ENCODE measurements at regions not wholly inside any gene's neighbourhood (a gene's known extent, or its start where the extent isn't known, plus 50 kb on each side); places are given as distances from the start of the nearest gene placed in this dataset.

DNA sequence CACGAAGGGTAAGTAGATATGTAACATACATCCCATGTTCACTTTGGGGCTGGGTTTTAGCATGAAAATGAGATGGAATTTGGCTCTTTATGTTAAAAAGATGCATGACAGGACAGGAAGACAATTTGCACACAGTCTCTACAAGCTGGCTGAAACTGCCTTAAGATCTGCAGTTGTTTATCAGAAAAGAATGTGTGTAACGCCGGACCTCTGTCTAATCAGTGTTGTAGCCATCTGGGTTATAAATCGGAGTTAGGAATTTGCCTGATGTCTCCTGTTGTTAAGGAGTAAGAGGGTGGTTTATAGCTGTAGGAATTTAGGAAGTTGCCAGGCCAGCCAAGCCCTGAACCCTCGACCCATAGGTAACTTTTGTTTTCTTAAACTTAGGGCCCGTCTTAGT, 562.9 kb upstream of the FAT1 start:
- H4K20me1 ChIP-seq (ENCODE audit: insufficient read depth, low read length), result no peaks in the 10 kb centered on the region
- no peak overlapping the region for H3K4me3 ChIP-seq (ENCODE audit: insufficient read depth, low read depth, low read length)
- H3K4me1 ChIP-seq (ENCODE audit: control insufficient read depth, insufficient read depth, low read length), result peaks cover 10% of the 10 kb centered on the region
- H3K9me1 ChIP-seq (ENCODE audit: insufficient read depth, low read length), result peaks cover 8% of the 10 kb centered on the region; the same call in 1 of the 2 replicates
- peak overlapping the region; percentile 89 for H2BK15ac ChIP-seq (ENCODE audit: low read depth, low read length)
- no CpG with 5 or more reads among the region's 6 CpGs for WGBS, 2 experiments (ENCODE audit: extremely low coverage in 2 of 2, insufficient read length in 1 of 2)
- TF ChIP-seq CTCF (conservative IDR thresholded peaks at IDR 0.05; ENCODE audit: low read depth, low read length) (no peak), NFE2L2 (IDR thresholded peaks at IDR 0.05; ENCODE audit: low read depth, low read length) (no peak), BHLHE40 (IDR thresholded peaks at IDR 0.05; ENCODE audit: low read depth, low read length) (no peak)
- TF ChIP-seq, protein P1, sequence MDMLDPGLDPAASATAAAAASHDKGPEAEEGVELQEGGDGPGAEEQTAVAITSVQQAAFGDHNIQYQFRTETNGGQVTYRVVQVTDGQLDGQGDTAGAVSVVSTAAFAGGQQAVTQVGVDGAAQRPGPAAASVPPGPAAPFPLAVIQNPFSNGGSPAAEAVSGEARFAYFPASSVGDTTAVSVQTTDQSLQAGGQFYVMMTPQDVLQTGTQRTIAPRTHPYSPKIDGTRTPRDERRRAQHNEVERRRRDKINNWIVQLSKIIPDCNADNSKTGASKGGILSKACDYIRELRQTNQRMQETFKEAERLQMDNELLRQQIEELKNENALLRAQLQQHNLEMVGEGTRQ (IDR thresholded peaks at IDR 0.05; ENCODE audit: low read depth, low read length), result no peak
- peak overlapping the region; percentile 72; the same call in 1 of the 2 replicates for H3K56ac ChIP-seq (ENCODE audit: extremely low read depth, insufficient read depth, low read length)
- ATAC-seq (ENCODE audit: low read depth) (peak; percentile 95), DNase-seq (peak; percentile 74)
- no TSS peak for BruUV-seq (replicated peaks)
- peak overlapping the region; percentile 86 for H4K5ac ChIP-seq (ENCODE audit: low read depth, low read length)
- peak overlapping the region; percentile 85 for H3K4ac ChIP-seq (ENCODE audit: low read depth, low read length)
- H2AFZ ChIP-seq (replicated peaks; ENCODE audit: low read length, poor library complexity), result peak overlapping the region; percentile 76
- no peaks in the 10 kb centered on the region for H3K27me3 ChIP-seq (ENCODE audit: control insufficient read depth, insufficient read depth, low read length)
- no peak overlapping the region; the same call in 1 of the 2 replicates for H2AK5ac ChIP-seq (ENCODE audit: low read depth, low read length)
- H3K23ac ChIP-seq (ENCODE audit: low read depth, low read length), result peak overlapping the region; percentile 84
- H4K91ac ChIP-seq (ENCODE audit: insufficient read depth, low read depth, low read length), result peak overlapping the region; percentile 71
- POLR2A ChIA-PET (ENCODE audit: unreplicated experiment), result no interaction called here
- in situ Hi-C loops (cut with MboI; ENCODE audit: low sequenced_read_pairs), result no loop called here
- peak overlapping the region; percentile 28; the same call in 1 of the 2 replicates for H3K9ac ChIP-seq (ENCODE audit: low read depth, low read length)
- no peaks in the 10 kb centered on the region for H3K36me3 ChIP-seq (ENCODE audit: control insufficient read depth, insufficient read depth, low read length)
- H3K27ac ChIP-seq (ENCODE audit: insufficient read depth, low read length), result peak overlapping the region; percentile 93
- peak overlapping the region; percentile 95 for H2BK120ac ChIP-seq (ENCODE audit: low read depth, low read length)
- no peak overlapping the region for H2AK9ac ChIP-seq (replicated peaks; ENCODE audit: low read depth, low read length, poor library complexity)
- CTCF ChIA-PET, result no interaction called here
- peak overlapping the region; percentile 90 for H2BK5ac ChIP-seq (ENCODE audit: low read depth, low read length, poor library complexity, severe bottlenecking)
- H3K9me3 ChIP-seq (ENCODE audit: control insufficient read depth, insufficient read depth, low read length), result no peaks in the 10 kb centered on the region
- H3K4me2 ChIP-seq (ENCODE audit: low read depth, low read length), result peak overlapping the region; percentile 72
- H2BK20ac ChIP-seq (ENCODE audit: low read depth, low read length), result peak overlapping the region; percentile 95
- intact Hi-C loops (cut with micrococcal nuclease), result no loop called here
- peak overlapping the region; percentile 95 for H3K18ac ChIP-seq (ENCODE audit: low read depth, low read length)
- dilution Hi-C loops (cut with HindIII; ENCODE audit: low sequenced_read_pairs, unreplicated experiment), result no loop called here
- H3K14ac ChIP-seq (replicated peaks; ENCODE audit: low read depth, low read length), result peak overlapping the region; percentile 92
- no peaks in the 10 kb centered on the region for H3K79me1 ChIP-seq (ENCODE audit: low read depth in 1 of 2, low read length in 2 of 2)
- peak overlapping the region; percentile 21 to 85 for H4K8ac ChIP-seq (ENCODE audit: low read depth in 2 of 2, low read length in 2 of 2)
